Progenitor cell of endocrine pancreas (in vitro differentiated cells): ENCODE measurements at regions not wholly inside any gene's neighbourhood (a gene's known extent, or its start where the extent isn't known, plus 50 kb on each side); places are given as distances from the start of the nearest gene placed in this dataset.

Experiments
- DNase-seq: peaks from one replicate; pipeline ENCODE4 v3.0.0; 2021; ENCODE audit warnings: low spot score; ENCODE audit not compliant: unreplicated experiment
- H3K27ac Mint-ChIP-seq: 2 replicates; pipeline ENCODE4 v1.8.0; 2021; ENCODE audit warnings: mild to moderate bottlenecking, moderate library complexity, mixed read lengths
- H3K27me3 Mint-ChIP-seq: 2 replicates; pipeline ENCODE4 v1.8.0; 2021; ENCODE audit warnings: mixed read lengths
- H3K36me3 Mint-ChIP-seq: 2 replicates; pipeline ENCODE4 v1.8.0; 2022; ENCODE audit warnings: mixed read lengths; ENCODE audit not compliant: insufficient read depth
- H3K4me1 Mint-ChIP-seq: 2 replicates; pipeline ENCODE4 v1.8.0; 2021; ENCODE audit warnings: low read depth, mixed read lengths
- H3K4me3 Mint-ChIP-seq: 2 replicates; pipeline ENCODE4 v1.8.0; 2021; ENCODE audit warnings: low read depth, mild to moderate bottlenecking, moderate library complexity, mixed read lengths
- H3K9me3 Mint-ChIP-seq: 2 replicates; pipeline ENCODE4 v1.8.0; 2021; ENCODE audit warnings: low read depth, mixed read lengths
- CTCF ChIP-seq: fragments of 200-600 bp; sonication (generic); IDR thresholded peaks from one replicate; pipeline ENCODE4 v1.5.0; 2021; ENCODE audit warnings: antibody characterized with exemption, mild to moderate bottlenecking; ENCODE audit not compliant: unreplicated experiment

GRCh38 chr1:244265507-244265906, 186.2 kb downstream of the ADSS2 start:
- H3K4me1 Mint-ChIP-seq = no peaks in the 10 kb centered on the region
- H3K27me3 Mint-ChIP-seq = peaks cover 9% of the 10 kb centered on the region
- H3K9me3 Mint-ChIP-seq = peaks cover 3% of the 10 kb centered on the region
- no peak for DNase-seq
- no peak overlapping the region for H3K4me3 Mint-ChIP-seq
- no peak overlapping the region for H3K27ac Mint-ChIP-seq
- TF ChIP-seq CTCF = no peak
- no peaks in the 10 kb centered on the region for H3K36me3 Mint-ChIP-seq

GRCh38 chr1:244269169-244269568, 182.5 kb downstream of the ADSS2 start:
- DNase-seq = no peak
- Mint-ChIP-seq H3K9me3 (peaks cover 7% of the 10 kb centered on the region), H3K27me3 (peaks cover 3% of the 10 kb centered on the region), H3K27ac (no peak overlapping the region), H3K4me1 (peaks cover 5% of the 10 kb centered on the region), H3K36me3 (no peaks in the 10 kb centered on the region), H3K4me3 (no peak overlapping the region)
- no peak for TF ChIP-seq CTCF

- Mint-ChIP-seq H3K4me1 (peaks cover 5% of the 10 kb centered on the region), H3K27me3 (peaks cover 3% of the 10 kb centered on the region), H3K27ac (no peak overlapping the region), H3K36me3 (no peaks in the 10 kb centered on the region), H3K4me3 (no peak overlapping the region), H3K9me3 (peaks cover 7% of the 10 kb centered on the region)
- no peak for TF ChIP-seq CTCF
- no peak for DNase-seq
Measured at GRCh38 chr1:244271004-244271403, 180.7 kb downstream of the ADSS2 start.

- no peak overlapping the region for H3K27ac Mint-ChIP-seq
- H3K9me3 Mint-ChIP-seq = peaks cover 7% of the 10 kb centered on the region
- no peak overlapping the region for H3K4me3 Mint-ChIP-seq
- peaks cover 5% of the 10 kb centered on the region for H3K4me1 Mint-ChIP-seq
- peaks cover 9% of the 10 kb centered on the region for H3K27me3 Mint-ChIP-seq
- no peaks in the 10 kb centered on the region for H3K36me3 Mint-ChIP-seq
- no peak for DNase-seq
- TF ChIP-seq CTCF = no peak
Measured at GRCh38 chr1:244271691-244272308, 179.9 kb downstream of the ADSS2 start.

GRCh38 chr1:244272471-244273261, 179.0 kb downstream of the ADSS2 start:
- H3K27ac Mint-ChIP-seq = no peak overlapping the region
- peaks cover 9% of the 10 kb centered on the region for H3K27me3 Mint-ChIP-seq
- peaks cover 5% of the 10 kb centered on the region for H3K4me1 Mint-ChIP-seq
- H3K36me3 Mint-ChIP-seq = no peaks in the 10 kb centered on the region
- H3K4me3 Mint-ChIP-seq = no peak overlapping the region
- TF ChIP-seq CTCF = peak; percentile 99
- peaks cover 8% of the 10 kb centered on the region for H3K9me3 Mint-ChIP-seq
- DNase-seq = peak; percentile 65
